GM21723 (cell line): ENCODE measurements at regions not wholly inside any gene's neighbourhood (a gene's known extent, or its start where the extent isn't known, plus 50 kb on each side); places are given as distances from the start of the nearest gene placed in this dataset.

Experiments
- ATAC-seq: cut with Tn5 transposase; IDR thresholded peaks from one replicate; pipeline ENCODE4 v1.9.1; 2021; ENCODE audit warnings: mild to moderate bottlenecking, moderate library complexity; ENCODE audit not compliant: unreplicated experiment

DNA sequence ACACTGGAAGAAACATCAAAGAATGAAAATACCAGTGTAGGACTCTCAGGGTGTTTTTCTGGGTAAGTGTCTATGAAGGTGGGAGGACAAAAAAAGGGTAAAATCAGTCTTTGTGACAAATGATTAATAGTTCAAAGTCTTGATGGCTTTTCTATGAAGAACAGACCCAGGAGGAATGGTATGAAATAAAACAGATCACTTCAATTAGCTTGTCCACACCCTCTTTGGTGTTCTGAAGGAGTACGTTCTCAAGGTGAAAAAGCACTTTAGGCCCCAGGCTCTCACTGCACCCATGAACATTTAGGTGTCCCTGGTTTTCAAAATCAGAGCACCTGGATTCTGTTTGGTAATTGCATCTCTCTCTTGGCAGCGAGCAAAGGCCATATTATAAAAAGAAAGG is 383.6 kb upstream of the NR2F2 start:
- ATAC-seq, result no peak

DNA sequence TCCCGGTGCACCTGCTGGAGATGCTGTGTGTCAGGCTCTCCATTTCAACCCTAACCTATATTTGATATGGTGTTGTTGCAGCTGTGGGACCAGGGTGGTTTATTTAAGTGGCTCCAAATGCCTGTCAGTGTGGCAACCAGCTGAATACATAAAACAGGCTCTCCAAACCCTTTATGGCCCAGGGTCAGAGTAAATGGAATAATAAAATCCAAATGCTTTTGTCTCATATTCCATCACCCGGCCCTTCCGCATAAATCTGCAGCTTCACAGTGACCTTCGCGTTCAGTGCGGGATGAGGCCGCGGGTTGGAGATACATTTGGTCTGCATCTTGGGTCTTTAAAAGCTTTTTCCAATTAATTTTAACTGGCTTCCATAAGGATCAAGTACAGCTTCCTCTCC is 382.1 kb upstream of the NR2F2 start:
- no peak for ATAC-seq

DNA sequence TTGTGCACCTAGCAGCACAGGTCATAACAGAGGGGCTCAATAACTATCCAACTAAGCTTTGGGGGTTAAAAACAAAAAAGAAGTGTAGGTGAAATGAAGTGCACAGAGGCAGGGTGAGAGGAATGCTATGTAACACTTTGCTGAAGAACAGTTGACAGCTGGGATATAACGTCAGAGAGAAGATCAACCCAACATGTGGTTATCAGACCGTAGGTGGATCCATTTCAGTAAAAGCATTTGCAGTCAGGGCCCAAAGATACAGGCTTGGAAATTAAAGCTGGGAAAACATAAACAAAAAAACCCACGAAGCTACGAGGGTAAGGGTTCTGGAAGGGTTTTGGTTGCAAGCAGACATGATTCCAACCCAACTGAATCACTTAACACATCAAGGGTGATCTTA is 377.5 kb upstream of the NR2F2 start:
- no peak for ATAC-seq

DNA sequence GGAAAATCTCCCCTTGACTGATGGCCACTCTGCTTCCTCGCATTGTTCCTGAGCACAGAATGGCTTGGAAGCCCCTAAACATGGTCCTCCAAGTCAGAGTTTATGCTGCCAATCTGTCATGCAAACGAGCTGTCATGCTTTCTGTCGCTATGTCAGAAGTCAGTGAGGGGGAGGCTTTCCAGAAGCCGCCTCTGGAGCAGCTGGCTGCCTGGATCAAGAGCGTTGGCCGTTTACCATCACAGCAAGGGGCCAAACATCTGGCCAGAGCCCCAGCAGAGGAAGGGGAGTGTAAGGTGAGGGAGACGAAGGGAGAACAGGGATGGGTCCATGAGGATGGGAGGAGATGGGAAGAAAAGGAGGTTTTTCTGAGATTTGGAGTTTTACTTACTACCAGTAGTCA is 372.6 kb upstream of the NR2F2 start:
- ATAC-seq, result no peak

DNA sequence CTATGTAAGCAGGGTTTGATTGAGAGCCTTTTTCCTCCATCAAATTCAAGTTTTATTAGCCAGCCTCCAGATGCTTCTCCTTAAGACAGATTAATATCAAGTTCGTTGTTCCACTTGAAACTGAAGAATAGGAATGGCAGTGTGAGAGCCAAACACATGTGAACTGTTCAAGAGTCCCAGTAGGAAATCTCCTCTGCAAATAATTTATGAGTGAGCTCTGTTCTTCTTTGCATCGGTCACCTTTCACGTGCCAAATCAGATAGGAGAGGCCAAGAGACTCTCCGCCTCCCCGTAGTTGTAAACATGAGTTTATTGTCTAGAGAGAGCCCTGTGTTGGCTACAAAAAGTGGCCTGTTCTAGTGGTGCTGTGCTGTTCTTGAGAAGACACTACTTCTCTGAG is 372.1 kb upstream of the NR2F2 start:
- no peak for ATAC-seq

DNA sequence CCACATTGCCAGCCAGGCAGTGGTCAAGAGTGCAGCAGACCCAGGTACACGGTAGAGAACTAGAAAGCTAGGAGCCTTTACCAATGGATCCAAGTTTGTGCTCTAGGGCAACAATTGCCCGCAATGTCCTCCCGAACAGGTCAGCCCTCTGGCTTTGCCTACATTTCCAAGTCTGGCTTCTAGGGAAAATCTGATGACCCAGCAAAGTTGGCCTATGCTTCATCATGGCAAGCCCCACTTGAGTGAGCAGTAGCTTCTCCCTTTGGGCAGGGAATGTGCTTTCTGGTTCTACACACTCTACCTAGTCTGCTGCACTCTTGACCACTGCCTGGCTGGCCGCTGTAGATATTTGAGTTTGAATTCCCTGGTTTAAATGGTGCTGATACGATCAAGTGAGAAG is 361.6 kb upstream of the NR2F2 start:
- no peak for ATAC-seq

DNA sequence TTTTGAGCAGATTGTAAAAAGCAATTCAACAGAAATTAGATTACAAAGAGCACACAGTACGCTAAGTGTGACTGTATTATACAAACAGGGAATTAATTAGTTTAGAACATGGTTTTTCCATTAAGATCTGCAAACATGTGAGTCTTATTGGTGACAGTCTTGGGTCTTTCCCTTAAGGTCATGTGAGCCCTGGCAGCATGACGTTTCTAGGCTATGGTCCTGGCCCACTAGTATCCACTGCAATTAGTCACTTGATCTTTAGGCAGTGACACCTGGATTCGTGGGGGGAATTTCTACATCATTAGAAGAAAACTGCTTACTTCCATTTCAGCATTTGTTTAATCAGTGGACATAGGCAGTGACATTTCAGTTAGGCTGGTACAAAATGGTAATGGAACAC is 360.2 kb upstream of the NR2F2 start:
- ATAC-seq, result no peak

DNA sequence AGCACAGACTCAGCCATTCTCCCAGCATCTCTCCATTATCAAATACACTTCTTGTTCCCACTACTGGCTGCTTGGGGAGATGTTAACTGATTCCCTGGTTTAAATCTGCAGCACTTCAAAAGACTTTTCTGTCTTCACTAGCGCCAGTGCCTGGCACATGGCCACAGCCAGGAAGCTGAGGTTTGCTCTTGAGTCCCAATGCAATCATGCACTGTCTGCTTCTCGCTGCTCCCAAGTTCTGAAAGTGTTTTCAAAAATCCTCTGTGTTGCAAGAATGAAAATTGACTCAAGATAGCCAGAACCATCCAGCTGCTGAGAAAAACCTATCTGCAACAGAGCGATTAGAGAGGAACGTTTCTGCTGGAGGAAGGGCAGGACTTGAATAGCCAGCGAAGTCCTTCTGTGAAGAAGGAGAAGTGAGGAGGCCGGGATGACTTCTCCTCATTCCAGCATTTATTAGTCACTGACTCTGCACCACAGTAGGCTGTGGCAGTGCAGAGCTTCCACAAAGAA is 358.4 kb upstream of the NR2F2 start:
- ATAC-seq, result no peak

DNA sequence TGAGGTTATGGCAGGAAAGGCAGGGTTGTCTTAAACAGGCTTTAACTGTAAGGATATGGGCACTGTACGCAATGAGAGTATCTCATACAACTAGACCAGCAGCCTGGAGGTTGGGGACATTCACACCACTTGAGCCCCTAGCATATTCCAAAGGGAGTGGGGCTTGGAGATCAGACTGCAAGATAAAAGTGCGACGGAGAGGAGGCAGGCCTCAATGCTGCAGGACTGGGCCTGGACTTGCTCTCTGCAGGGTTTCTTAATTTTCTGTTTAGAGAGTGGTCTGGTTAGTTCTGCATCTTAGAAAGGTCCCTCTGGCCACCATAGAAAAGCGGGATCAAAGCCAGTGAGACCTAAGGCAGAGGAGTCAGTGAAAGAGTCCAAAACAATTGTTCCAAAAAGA is 357.7 kb upstream of the NR2F2 start:
- ATAC-seq, result no peak

DNA sequence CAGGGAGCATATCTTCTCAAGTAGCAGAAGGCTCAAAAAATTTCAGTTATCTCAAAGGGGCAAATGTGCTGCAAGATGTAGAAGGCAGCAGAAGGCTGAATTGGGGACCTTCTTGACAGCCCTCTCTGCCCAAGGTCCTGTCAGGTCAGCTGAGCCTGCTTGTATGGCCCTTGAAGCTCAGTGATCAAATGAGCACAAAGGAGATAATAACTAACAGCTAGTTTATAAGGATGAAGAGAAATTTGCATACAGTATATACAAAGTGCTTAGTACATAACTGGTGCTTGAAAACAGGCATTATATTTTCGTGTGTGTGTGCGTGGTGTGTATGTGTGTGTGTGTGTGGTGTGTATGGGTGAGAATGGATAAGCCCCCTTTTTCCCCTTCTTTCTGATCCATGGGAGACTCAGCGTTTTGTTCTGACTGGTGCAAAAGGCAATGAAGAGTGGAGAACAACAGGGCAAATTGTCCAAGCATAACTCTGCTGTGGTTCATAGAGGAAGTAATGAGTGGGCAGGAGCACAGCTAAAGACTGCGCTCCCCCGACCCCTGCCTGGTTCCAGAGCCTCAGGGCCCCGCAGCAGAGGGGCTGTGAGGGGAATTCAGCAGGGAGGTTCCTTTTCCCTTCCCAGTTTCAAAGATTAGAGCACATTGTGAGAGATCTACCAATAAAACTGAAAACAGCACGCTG is 356.8 kb upstream of the NR2F2 start:
- peak; percentile 79 for ATAC-seq

DNA sequence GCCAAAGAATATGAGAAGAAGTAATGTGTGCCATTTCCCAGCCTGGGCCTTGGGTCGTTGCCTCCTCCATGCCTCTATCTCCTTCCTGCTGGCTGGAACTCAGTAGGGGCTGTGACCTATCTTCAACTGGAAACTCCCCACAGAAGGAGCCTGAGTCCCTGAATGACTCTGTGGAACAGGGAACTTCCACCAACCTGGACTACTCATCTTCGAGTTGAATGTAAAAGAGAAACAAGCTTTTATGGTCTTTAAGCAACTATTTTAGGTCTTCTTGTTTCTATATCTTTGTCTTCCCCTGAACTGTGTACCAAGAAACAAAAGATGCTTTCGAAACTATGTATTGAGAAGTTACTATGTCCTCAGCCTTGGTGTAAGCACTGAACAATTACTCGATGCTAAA is 355.3 kb upstream of the NR2F2 start:
- ATAC-seq, result peak; percentile 69

DNA sequence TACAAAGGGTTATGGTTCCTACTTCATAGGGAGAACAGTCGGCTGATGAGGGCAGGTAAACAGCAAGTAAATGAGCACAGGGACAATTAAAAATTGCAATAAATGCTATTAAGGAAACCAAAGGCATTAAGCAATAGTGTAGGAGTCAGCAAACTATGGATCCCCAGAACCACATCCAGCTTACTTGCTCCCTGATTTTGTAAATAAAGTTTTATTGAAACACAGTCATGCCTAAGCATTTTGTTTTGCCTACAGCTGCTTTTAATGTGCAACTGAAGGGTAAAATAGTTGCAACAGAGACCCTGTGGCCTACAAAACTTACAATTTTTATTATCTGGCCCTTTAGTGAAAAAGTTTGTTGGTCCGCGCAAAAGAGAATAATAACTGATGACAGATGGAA is 351.2 kb upstream of the NR2F2 start:
- no peak for ATAC-seq

DNA sequence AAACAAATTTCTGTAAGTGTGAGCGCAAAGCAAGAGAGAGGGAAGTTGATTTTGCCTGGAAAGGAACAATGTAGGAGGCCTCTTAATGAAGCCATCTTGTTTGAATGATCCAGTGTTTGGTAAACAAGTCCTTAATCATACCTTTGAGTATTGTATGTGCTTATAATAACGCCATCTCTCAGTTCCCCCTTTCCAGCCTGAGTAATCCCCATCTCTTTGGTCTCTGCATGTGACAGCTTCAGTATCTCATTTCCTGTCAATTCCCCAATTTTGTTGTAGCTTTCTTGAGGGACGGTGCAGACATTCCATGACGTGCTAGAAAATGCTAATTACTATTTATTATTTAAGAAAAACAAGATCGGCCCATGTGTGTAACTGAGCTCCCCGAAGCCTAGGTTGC is 349.3 kb upstream of the NR2F2 start:
- ATAC-seq, result no peak

DNA sequence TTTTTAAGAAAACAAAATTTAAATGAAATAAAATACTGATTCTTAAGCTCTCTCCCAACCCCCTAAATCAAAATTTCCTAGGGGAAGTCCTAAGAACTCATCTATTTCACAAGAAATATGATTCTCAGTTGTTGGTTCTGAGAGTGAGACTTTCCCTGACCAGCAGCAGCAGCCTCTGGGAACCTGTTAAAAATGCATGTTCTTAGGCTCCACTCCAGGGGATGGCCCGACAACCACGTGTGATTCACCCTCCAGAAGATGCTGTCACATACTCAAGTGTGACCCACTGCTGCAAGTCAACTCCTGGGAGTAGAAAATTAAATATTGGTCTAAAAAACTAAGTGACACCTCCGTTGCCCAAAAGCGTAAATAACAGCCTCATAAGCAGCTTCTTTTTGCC is 343.2 kb upstream of the NR2F2 start:
- ATAC-seq, result no peak

DNA sequence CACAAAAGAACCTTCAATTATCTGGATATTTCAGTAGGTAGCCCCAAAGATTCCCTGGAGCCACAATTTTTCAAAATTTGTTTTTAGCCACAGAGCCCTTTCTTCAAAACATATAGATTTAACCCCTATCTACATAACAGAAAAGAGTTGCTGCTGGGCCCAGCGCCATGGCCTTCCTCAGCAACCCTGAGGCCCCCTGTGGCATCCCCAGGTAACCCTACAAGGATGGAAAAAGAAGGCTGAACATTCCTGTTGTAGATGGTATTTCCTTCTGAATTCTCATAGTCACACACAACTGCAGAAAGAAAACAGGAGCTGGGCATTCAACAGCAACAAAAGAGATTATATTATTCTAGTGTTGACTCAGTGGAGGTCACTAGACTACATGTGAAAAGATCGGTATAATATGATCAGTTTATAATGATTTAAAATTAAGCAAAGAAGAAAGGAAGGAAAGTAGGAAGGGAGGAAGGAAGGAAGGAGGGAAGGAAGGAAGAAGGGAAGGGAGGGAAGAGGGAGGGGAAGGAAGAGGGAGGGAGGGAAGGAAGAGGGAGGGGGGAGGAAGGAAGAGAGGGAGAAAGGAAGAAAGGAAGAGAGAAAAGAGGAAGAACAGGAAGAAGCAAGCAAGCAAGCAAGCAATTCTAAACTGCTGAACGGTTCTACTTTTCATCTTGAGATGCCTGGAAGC is 342.5 kb upstream of the NR2F2 start:
- ATAC-seq, result no peak

DNA sequence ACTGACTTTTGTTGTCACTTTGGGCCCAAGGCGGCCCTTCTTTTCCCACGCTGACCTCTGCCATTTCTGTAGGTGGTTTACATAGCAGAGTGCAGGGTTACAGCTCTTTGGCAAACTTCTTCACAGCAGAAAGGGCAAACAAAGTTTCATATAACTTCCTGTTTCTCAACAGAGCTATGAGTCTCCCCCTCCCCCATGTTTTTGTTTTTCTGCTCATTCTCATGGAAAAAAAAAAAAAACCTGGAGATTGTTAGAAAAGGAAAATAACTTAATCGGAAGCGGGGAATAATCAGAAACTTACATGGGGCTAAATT is 342.0 kb upstream of the NR2F2 start:
- ATAC-seq, result no peak

DNA sequence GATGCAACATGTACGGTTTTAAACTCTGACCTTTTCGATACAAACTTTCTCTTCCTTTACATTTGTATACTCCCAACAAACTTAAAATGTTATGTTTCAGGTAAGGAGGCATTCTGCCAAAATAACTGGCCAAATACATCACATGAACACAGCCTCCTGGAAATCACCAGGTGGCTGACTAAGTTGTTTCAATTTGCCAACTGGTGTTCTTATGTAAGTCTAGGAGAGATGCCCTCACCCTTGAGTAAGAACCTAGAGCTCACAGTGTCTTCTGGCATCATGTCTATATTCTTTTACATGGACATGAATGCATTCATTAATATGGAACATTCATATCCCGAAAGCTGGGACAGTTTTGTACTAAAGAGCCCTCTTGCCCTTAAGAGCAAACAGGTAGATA is 341.1 kb upstream of the NR2F2 start:
- ATAC-seq, result no peak

DNA sequence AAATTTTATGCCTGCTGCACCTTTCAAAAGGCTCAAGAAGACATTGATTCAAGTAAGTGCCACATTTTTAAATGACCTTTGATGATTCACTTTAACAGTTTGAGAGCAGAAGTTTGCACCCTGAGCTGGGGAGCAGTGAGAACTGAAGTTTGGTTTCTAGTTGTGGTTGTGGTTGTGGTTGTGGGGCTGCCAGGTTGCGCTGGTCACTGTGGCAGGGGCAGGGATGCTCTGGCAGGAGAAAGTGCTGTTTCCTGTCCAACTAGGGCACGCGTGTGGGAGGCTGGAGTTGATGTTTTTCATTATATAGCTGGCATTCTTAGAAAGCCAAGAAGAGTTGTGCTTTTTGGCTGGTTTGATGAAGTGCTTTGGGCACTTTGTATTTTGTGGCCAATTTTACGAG is 339.7 kb upstream of the NR2F2 start:
- ATAC-seq, result no peak

DNA sequence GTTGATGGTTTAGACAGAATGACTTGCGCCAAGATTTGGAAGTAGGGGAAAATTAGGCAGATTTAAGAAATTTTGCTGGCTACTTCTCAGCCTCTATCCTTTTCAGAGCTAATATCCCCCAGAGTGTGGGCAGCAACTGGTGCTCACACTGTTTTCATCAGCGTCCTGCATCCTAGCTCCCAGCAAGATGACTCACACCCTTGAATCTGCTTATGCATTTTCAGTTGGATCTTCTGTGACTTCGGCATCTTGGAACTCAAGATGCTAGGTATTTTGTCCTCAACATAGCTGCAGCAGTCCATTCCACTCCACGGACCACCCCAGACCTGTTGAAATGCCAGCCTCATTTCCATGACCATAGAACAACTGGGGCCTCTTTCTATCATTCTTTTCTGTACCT is 336.1 kb upstream of the NR2F2 start:
- no peak for ATAC-seq

DNA sequence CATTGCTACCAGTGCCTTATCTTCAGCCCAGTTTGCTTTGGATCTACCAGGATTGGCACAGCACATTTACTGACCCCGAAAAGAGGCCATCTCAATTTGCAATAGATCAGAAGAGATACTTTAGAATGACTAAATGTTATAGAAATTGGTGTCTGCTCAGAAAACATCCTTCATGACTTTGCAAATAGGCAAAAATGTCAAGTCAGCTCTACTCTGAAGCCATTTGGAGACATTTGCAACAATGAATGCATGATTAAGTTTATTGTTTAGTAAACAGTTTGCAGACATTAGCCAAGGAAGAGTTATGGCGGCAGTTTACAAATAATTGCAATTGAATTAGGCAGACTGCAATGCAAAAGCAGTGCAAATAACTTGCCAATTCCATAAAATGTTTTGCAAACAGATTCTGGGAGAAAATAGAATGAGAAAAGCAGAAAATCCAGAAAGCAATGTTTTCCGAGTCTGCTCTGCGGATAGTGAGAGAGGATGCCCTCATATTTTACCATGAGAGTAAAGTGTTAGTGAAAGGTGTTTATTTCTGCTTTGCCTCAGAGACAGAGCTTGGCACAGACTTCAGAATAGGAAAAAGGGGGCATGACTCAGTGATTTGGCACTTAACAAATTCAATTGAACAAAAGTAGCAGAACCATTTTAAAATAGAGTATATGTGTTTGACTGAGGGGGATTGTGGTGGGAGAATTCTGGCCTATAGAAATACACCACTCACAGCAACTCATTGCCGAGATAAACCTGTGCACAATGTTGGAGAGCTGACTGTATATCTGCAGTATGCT is 334.9 kb upstream of the NR2F2 start:
- ATAC-seq, result no peak

DNA sequence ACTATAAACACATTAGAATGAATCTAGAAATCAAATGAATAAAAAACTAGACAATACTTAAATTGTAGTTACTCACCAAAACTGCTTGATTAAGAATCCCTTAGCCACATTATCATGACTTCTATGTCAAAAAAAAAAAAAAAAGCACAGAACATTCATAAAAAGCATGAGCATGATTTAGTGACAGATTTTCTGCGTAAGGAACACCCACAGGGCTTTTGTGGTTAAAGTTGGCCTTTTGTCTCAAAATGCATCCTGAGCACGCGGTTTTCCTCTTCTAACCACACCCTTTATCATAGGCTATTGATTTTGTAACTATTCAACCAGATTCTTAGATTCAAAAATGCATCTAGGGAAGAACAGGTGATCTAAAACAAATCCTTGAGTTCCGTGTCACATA is 334.0 kb upstream of the NR2F2 start:
- ATAC-seq, result no peak

DNA sequence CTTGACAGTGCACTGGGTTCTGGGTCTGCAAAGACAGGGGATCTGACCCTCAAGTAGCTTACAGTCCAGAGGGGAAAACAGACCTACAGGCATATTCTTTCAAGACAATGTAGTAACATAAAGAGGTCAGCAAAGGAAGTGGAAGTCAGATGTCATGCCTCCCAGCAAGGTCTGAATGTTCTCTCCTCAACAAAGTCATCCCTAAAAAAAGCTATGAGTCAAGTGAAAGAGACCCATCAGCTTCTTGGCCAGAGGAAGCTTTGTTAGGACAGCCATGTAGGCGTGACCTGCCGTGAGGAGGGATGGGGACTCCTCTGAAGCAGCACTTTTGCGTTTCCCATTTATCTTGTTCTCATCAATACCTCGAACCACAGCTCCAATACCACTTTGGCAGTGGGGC is 331.6 kb upstream of the NR2F2 start:
- no peak for ATAC-seq
